GM21423 (cell line): ENCODE measurements at regions not wholly inside any gene's neighbourhood (a gene's known extent, or its start where the extent isn't known, plus 50 kb on each side); places are given as distances from the start of the nearest gene placed in this dataset.
"Not testable (repeated sequence)": the region's sequence is repeated elsewhere in the genome, so short reads cannot be mapped to it uniquely, and the experiment has no call there.

Experiments used
- ATAC-seq: cut with Tn5 transposase; IDR thresholded peaks from one replicate; pipeline ENCODE4 v1.9.1; 2021; ENCODE audit warnings: mild to moderate bottlenecking, moderate library complexity; ENCODE audit not compliant: unreplicated experiment

GRCh38 chrX:55813150-55813549 is 95.6 kb downstream of the RRAGB start:
- ATAC-seq: no peak

GRCh38 chrX:55815546-55815945 is 98.0 kb downstream of the RRAGB start:
- ATAC-seq: no peak

- no peak for ATAC-seq
These were observed 98.5 kb downstream of the RRAGB start for GRCh38 chrX:55816023-55816422.

- ATAC-seq: no peak
These were observed 101.3 kb downstream of the RRAGB start for GRCh38 chrX:55818673-55819375.

- ATAC-seq: no peak
These were observed 121.9 kb downstream of the RRAGB start for GRCh38 chrX:55839485-55839884.

- ATAC-seq: no peak
These were observed 124.6 kb downstream of the RRAGB start for GRCh38 chrX:55841962-55842752.

- not testable (repeated sequence) for ATAC-seq
These were observed 149.2 kb downstream of the RRAGB start for GRCh38 chrX:55866779-55867178.

GRCh38 chrX:55867181-55867651 is 149.7 kb downstream of the RRAGB start:
- peak; percentile 84 for ATAC-seq

GRCh38 chrX:55867708-55868107 is 150.2 kb downstream of the RRAGB start:
- peak; percentile 66 for ATAC-seq

GRCh38 chrX:55874807-55875206 is 157.3 kb downstream of the RRAGB start:
- no peak for ATAC-seq

GRCh38 chrX:55883541-55883940 is 166.0 kb downstream of the RRAGB start:
- not testable (repeated sequence) for ATAC-seq

- peak; percentile 83 for ATAC-seq
These were observed 190.5 kb downstream of the RRAGB start for GRCh38 chrX:55907968-55908607.

GRCh38 chrX:55908661-55909212 is 191.2 kb downstream of the RRAGB start:
- peak; percentile 54 for ATAC-seq

- peak; percentile 84 for ATAC-seq
These were observed 202.0 kb downstream of the RRAGB start for GRCh38 chrX:55919367-55920221.

- no peak for ATAC-seq
These were observed 207.0 kb downstream of the RRAGB start for GRCh38 chrX:55924574-55924973.

GRCh38 chrX:55928529-55928928 is 211.0 kb downstream of the RRAGB start:
- ATAC-seq: not testable (repeated sequence)
